Spinal cord (tissue), 9 donors: ENCODE measurements at regions not wholly inside any gene's neighbourhood (a gene's known extent, or its start where the extent isn't known, plus 50 kb on each side); places are given as distances from the start of the nearest gene placed in this dataset.

ENCODE experiments used
- DNase-seq, 6 donors: peaks; one replicate each; pipeline versions ENCODE4 v3.0.0 to v3.0.0-alpha.2; 2013 to 2015; ENCODE audit warnings: low spot score in 6 of 6, low read depth in 4 of 6
- H3K27ac ChIP-seq: one replicate; pipeline ENCODE4 v1.5.1; 2013; ENCODE audit warnings: low read depth, low read length, control low read depth
- H3K27me3 ChIP-seq: one replicate; pipeline ENCODE4 v1.6.1; 2013; ENCODE audit warnings: low read length; ENCODE audit not compliant: control insufficient read depth, insufficient read depth
- H3K36me3 ChIP-seq: one replicate; pipeline ENCODE4 v1.6.1; 2013; ENCODE audit warnings: low read length; ENCODE audit not compliant: control insufficient read depth, insufficient read depth
- H3K4me1 ChIP-seq: one replicate; pipeline ENCODE4 v1.6.1; 2013; ENCODE audit warnings: low read length; ENCODE audit not compliant: control insufficient read depth, insufficient read depth
- H3K4me3 ChIP-seq: one replicate; pipeline ENCODE4 v1.5.1; 2013; ENCODE audit warnings: low read depth, low read length, control low read depth
- H3K9me3 ChIP-seq: one replicate; pipeline ENCODE4 v1.6.1; 2013; ENCODE audit warnings: low read length; ENCODE audit not compliant: control insufficient read depth, insufficient read depth
- WGBS: methylation state at CpG from one replicate; pipeline ENCODE4 v1.1.5; 2013; ENCODE audit warnings: missing lambda C conversion rate; ENCODE audit not compliant: insufficient coverage; 5-methylcytosine and 5-hydroxymethylcytosine counted together
- donor health status: healthy.

- WGBS: 38% methylated on average over 6 of the region's 7 CpGs
- no peak overlapping the region for H3K27ac ChIP-seq
- H3K4me1 ChIP-seq: peaks cover 11% of the 10 kb centered on the region
- no peaks in the 10 kb centered on the region for H3K9me3 ChIP-seq
- no peak overlapping the region for H3K4me3 ChIP-seq
- peak in 1 of 6 donors; percentile 73 for DNase-seq
- H3K36me3 ChIP-seq: no peaks in the 10 kb centered on the region
- peaks cover 3% of the 10 kb centered on the region for H3K27me3 ChIP-seq
These were observed 306.9 kb downstream of the GLRX3 start for GRCh38 chr10:130443066-130443465.

- no peak overlapping the region for H3K4me3 ChIP-seq
- no peaks in the 10 kb centered on the region for H3K27me3 ChIP-seq
- no peaks in the 10 kb centered on the region for H3K9me3 ChIP-seq
- no peaks in the 10 kb centered on the region for H3K36me3 ChIP-seq
- DNase-seq: no peak
- no peak overlapping the region for H3K27ac ChIP-seq
- no peaks in the 10 kb centered on the region for H3K4me1 ChIP-seq
- WGBS: 93% methylated on average over 20 of the region's 21 CpGs
These were observed 317.0 kb downstream of the GLRX3 start for GRCh38 chr10:130453036-130453720.

- no peak for DNase-seq
- no peaks in the 10 kb centered on the region for H3K27me3 ChIP-seq
- WGBS: 90% methylated on average over 14 of the region's 17 CpGs
These were observed 317.7 kb downstream of the GLRX3 start for GRCh38 chr10:130453721-130454542.

GRCh38 chr10:130454543-130455000, 318.4 kb downstream of the GLRX3 start:
- Histone ChIP-seq H3K27me3 (no peaks in the 10 kb centered on the region), H3K27ac (no peak overlapping the region)
- WGBS: 92% methylated on average over 7 of the region's 7 CpGs

More at GRCh38 chr10:130453721-130454542, 317.7 kb downstream of the GLRX3 start:
- H3K9me3 ChIP-seq: no peaks in the 10 kb centered on the region
- no peak overlapping the region for H3K27ac ChIP-seq
- H3K36me3 ChIP-seq: no peaks in the 10 kb centered on the region
- no peak overlapping the region for H3K4me3 ChIP-seq
- no peaks in the 10 kb centered on the region for H3K4me1 ChIP-seq

GRCh38 chr10:130455111-130455695, 319.0 kb downstream of the GLRX3 start:
- Histone ChIP-seq H3K36me3 (no peaks in the 10 kb centered on the region), H3K9me3 (no peaks in the 10 kb centered on the region), H3K27ac (no peak overlapping the region), H3K27me3 (no peaks in the 10 kb centered on the region), H3K4me3 (no peak overlapping the region), H3K4me1 (no peaks in the 10 kb centered on the region)
- DNase-seq: no peak
- WGBS: 89% methylated on average over 6 of the region's 9 CpGs

More at GRCh38 chr10:130454543-130455000, 318.4 kb downstream of the GLRX3 start:
- no peak for DNase-seq
- no peaks in the 10 kb centered on the region for H3K36me3 ChIP-seq
- no peaks in the 10 kb centered on the region for H3K4me1 ChIP-seq
- no peaks in the 10 kb centered on the region for H3K9me3 ChIP-seq
- H3K4me3 ChIP-seq: no peak overlapping the region

GRCh38 chr10:130455791-130456190, 319.6 kb downstream of the GLRX3 start:
- Histone ChIP-seq H3K4me1 (no peaks in the 10 kb centered on the region), H3K36me3 (no peaks in the 10 kb centered on the region), H3K27ac (no peak overlapping the region), H3K27me3 (no peaks in the 10 kb centered on the region), H3K4me3 (no peak overlapping the region), H3K9me3 (no peaks in the 10 kb centered on the region)
- WGBS: 100% methylated on average over 4 of the region's 7 CpGs
- DNase-seq: no peak

- Histone ChIP-seq H3K27ac (no peak overlapping the region), H3K9me3 (no peaks in the 10 kb centered on the region), H3K27me3 (no peaks in the 10 kb centered on the region), H3K4me3 (no peak overlapping the region), H3K36me3 (no peaks in the 10 kb centered on the region), H3K4me1 (no peaks in the 10 kb centered on the region)
- no peak for DNase-seq
- WGBS: 89% methylated on average over 4 of the region's 6 CpGs
These were observed 320.4 kb downstream of the GLRX3 start for GRCh38 chr10:130456616-130457015.

- WGBS: 100% methylated on average over 2 of the region's 4 CpGs
These were observed 322.3 kb downstream of the GLRX3 start for GRCh38 chr10:130458509-130458908.

GRCh38 chr10:130459011-130459410, 322.8 kb downstream of the GLRX3 start:
- 100% methylated on average over 1 of the region's 4 CpGs for WGBS
- no peaks in the 10 kb centered on the region for H3K27me3 ChIP-seq
- no peak overlapping the region for H3K4me3 ChIP-seq
- no peak overlapping the region for H3K27ac ChIP-seq
- no peaks in the 10 kb centered on the region for H3K9me3 ChIP-seq
- no peaks in the 10 kb centered on the region for H3K36me3 ChIP-seq
- no peak for DNase-seq
- no peaks in the 10 kb centered on the region for H3K4me1 ChIP-seq

More at GRCh38 chr10:130458509-130458908, 322.3 kb downstream of the GLRX3 start:
- no peaks in the 10 kb centered on the region for H3K9me3 ChIP-seq
- H3K27me3 ChIP-seq: no peaks in the 10 kb centered on the region
- H3K4me1 ChIP-seq: no peaks in the 10 kb centered on the region
- no peaks in the 10 kb centered on the region for H3K36me3 ChIP-seq
- H3K4me3 ChIP-seq: no peak overlapping the region
- no peak for DNase-seq
- no peak overlapping the region for H3K27ac ChIP-seq
